Midbrain (tissue), 1 donor: ENCODE measurements at regions not wholly inside any gene's neighbourhood (a gene's known extent, or its start where the extent isn't known, plus 50 kb on each side); places are given as distances from the start of the nearest gene placed in this dataset.
"Not testable (repeated sequence)": the region's sequence is repeated elsewhere in the genome, so short reads cannot be mapped to it uniquely, and the experiment has no call there.

Source experiments
- DNase-seq: peaks from one replicate; lab custom pipeline; 2025; lab: John Stamatoyannopoulos, UW

DNA sequence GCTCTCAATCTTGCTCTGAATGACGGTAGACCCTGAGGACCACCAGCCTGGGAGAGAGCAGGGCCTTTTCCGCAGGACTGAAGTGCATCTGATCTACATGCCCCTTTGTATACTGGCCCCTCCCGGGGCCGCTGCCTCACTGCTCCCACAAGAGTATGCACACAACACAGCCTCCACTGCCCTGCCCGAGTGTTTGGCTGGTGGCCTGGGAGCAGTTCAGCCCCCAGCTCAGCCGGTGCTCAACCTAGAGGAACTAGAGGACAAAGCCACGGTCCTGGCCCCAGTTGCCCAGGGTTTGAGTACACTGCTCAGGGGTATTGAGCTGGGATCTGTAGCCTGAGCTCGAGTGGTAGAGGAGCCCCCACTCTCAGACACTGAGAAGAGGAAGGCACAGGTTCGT is 118.9 kb upstream of the CAB39 start:
- DNase-seq: no peak

DNA sequence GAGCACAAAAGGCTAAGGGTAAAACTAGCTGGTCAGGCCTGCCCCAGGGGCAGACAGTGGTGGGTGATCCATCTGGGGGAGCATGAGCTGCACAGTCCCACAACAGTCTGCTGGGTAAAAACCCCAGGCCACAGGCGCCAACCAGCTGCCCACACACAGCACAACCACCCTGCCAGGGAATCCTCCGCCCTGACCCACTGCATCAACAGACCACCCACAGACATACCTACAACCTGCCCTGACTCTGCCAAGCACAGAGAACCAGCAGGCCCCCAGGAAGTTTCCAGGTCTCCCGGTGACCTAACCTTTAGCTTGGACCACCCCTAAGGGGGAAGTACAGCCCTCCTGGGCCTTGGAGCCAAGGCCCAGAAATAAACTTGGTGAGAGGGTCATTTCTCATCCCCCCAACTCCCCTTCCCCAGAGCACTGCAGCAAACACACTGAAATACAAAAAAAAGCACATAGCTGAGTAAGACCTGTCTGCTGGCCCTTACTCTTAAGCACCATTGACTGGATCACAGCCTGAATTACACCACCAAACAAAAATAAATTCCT is 118.3 kb upstream of the CAB39 start:
- no peak for DNase-seq

DNA sequence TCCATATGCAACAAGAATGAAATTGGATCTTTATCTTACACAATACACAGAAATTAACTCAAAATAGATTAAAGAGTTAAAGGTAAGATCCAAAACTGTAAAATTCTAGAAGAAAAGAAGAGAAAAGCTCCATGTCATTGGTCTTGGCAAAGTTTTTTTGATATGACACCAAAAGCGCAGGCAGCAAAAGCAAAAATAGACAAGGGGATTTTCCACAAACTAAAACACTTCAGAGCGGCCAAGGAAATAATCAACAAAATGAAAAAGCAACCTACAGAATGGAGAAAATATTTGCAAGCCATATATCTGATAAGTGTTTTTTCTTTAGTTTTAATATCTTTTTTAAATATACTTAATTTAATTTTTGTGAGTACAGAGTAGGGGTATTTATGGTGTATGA is 112.8 kb upstream of the CAB39 start:
- DNase-seq: no peak

DNA sequence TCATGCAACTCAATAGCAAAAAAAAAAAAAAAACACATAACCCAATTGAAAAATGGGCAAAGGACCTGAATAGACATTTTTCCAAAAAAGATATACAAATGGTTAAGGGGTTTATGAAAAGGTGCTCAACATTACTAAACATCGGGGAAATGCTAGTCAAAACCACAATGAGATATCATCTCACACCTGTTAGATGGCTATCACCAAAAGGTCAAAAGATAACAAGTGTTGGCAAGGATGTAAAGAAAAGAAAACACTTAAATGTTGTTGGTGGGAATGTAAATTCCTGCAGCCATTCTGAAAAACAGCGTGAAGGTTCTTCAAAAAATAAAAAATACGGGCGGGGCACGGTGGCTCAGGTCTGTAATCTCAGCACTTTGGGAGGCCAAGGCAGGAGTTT is 112.4 kb upstream of the CAB39 start:
- DNase-seq: no peak

DNA sequence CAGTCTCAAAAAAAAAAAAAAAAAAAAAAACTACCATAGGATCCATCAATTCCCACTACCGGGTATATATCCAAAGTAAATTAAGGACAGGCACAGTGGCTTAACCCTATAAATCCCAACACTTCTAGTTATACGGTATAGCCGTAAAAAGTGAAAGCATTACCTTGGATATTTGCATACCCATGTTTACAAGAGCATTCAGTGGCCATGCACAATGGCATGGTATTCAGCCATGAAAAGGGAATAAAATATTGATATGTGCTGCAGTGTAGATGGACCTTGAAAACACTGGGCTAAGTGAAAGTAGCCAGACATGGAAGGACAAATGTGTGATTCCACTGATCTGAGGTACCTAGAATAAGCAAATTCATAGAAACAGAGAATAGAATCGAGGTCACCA is 111.8 kb upstream of the CAB39 start:
- DNase-seq: no peak

DNA sequence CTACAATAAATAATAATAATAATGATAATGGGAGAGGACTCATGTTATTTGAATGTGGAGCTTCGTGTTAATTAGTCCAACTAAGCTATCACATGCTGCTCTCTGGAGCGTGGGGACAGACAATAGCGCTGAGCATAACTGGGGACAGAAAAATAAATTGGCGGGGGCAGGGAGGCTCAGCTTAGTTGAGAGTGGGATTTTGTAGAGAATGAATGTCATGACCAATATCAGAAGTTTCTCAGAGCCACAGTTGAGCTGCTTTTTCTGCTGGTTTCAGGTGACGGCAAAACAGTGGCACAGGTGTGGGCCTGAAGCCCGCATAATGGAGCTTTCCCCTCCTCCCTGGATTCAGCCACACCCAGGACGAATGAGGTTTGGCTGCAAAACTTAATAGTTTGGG is 111.1 kb upstream of the CAB39 start:
- no peak for DNase-seq

DNA sequence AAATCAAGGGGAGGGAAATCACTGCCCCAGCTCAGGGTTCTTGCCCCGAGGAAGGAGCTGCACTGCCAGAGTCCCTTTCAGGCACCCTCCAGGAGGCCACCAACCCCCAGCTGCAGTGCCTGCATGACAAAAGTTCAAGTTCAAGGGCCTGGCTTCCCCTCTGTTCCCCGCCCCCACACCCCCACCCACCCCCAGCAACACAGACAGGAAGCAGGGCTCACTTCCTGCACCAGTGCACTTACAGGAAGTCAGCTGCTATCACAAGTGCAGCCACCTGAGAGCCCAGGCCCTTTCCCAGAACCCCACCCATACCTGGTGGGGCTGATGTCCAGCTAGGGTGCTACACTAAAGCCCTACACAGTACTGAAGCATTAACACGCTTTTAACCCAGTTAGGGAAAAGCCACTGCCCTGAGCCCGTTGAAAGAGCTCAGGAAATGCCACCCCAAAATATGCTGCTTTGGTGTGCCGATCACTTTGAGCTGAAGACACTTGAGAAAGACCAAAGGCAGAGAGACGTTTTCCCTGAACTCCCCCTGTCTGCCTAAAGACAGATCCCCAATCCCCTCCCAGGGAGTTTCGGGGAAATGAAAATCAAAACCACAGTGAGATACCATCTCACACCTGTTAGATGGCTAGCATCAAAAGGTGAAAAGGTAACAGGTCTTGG is 109.9 kb upstream of the CAB39 start:
- no peak for DNase-seq

DNA sequence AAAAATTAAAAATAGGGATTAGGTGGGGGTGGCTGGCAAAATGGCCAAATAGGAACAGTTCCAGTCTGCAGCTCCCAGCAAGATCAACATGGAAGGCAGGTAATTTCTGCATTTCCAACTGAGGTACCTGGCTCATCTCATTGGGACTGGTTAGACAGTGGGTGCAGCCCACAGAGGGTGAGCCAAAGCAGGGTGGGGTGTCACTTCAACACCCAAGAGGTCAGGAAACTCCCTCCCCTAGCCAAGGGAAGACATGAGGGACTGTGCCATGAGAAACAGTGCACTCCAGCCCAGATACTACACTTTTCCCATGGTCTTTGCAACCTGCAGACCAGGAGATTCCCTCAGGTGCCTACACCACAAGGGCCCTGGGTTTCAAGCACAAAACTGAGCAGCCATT is 109.3 kb upstream of the CAB39 start:
- DNase-seq: not testable (repeated sequence)

DNA sequence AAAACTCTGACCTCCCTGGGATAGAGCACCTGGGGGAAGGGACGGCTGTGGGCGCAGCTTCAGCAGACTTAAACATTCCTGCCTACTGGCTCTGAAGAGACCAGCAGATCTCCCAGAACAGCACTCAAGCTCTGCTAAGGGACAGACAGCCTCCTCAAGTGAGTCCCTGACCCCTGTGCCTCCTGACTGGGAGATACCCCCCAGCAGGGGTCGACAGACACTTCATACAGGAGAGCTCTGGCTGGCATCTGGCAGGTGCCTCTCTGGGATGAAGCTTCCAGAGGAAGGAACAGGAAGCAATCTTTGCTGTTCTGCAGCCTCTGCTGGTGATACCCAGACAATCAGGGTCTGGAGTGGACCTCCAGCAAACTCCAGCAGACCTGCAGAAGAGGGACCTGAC is 108.5 kb upstream of the CAB39 start:
- DNase-seq: not testable (repeated sequence)

DNA sequence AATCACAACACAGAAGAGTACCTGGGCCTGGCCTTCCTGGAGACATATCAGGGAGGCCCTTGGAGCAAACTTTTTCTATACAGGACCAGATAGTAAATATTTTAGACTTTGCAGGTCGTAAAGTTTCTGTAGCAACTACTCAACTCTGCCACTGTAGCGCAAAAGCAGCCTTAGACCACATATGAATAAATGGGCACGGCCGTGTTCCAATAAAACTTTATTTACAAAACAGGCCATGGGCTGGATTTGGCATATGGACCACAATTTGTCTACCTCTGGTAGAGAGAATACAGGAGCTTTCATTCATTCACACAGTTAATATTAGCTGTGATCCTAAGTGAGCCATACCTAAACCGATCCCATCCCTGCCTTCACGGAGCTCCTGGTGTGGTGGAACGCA is 98.6 kb upstream of the CAB39 start:
- no peak for DNase-seq

DNA sequence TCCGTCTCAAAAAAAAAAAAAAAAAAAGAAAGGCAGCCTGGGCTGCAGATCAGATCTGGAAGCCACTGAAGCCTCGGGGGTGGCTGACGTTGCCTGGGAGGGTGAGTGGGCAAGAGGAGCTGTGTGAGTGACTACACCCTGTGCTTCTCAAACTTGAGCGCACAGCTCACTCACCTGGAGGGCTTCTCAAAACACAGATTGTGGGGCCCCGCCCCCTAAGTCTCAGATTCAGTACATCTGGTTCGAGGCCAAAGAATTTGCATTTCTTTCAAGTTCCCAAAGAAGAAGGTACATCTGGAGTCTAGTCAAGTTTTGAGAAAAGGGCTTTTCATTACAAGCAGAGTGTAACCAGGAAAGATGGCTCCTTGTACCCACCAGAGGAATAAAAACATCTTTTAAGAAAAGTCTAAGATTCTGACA is 97.7 kb upstream of the CAB39 start:
- DNase-seq: no peak

DNA sequence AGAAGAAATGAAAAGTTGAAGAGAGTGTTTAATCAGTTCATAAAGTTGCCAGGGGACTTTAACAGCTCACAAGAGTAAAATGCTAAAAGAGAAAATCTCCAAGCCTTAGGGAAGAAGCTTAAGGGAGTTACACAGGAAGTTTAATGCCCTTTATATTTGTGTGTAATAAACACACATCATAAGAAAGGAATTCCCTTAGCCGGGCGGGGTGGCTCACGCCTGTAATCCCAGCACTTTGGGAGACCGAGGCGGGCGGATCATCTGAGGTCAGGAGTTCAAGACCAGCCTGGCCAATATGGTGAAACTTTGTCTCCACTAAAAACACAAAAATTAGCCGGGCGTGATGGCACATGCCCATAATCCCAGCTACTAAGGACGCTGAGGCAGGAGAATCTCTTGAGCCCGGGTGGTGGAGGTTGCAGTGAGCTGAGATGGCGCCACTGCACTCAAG is 95.4 kb upstream of the CAB39 start:
- DNase-seq: not testable (repeated sequence)

DNA sequence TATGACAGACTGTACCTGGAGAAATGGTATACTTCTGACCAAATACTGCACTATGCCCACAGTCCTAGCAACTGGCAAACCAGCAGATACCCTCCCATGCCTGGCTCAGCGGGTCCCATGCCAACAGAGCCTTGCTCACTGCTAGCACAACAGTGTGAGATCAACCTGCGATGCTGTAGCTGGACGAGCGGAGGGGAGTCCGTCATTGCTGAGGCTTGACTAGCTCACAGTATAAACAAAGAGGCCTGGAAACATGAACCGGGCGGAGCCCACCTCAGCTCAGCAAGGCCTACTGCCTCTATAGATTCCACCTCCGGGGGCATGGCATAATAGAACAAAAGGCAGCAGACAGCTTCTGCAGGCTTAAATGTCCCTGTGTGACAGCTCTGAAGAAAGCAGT is 93.2 kb upstream of the CAB39 start:
- DNase-seq: no peak

DNA sequence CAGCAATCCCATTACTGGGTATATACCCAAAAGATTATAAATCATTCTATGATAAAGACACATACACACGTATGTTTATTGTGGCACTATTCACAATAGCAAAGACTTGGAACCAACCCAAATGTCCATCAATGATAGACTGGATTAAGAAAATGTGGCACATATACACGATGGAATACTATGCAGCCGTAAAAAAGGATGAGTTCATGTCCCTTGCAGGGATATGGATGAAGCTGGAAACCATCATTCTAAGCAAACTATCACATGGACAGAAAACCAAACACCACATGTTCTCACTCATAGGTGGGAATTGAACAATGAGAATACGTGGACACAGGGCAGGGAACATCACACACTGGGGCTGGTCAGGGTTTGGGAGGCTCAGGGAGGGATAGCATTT is 87.4 kb upstream of the CAB39 start:
- not testable (repeated sequence) for DNase-seq

DNA sequence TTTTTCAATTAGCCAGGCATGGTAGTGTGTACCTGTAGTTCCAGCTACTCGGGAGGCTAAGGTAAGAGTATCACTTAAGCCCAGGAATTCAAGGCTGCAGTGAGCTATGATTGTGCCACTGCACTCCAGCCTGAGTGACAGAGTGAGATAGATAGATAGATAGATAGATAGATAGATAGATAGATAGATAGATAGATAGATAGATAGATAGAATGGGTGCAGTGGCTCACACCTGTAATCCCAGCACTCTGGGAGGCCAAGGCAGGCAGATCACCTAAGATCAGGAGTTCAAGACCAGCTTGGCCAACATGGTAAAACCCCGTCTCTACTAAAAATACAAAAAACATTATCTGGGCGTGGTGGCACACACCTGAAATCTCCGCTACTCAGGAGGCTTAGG is 85.6 kb upstream of the CAB39 start:
- DNase-seq: not testable (repeated sequence)

DNA sequence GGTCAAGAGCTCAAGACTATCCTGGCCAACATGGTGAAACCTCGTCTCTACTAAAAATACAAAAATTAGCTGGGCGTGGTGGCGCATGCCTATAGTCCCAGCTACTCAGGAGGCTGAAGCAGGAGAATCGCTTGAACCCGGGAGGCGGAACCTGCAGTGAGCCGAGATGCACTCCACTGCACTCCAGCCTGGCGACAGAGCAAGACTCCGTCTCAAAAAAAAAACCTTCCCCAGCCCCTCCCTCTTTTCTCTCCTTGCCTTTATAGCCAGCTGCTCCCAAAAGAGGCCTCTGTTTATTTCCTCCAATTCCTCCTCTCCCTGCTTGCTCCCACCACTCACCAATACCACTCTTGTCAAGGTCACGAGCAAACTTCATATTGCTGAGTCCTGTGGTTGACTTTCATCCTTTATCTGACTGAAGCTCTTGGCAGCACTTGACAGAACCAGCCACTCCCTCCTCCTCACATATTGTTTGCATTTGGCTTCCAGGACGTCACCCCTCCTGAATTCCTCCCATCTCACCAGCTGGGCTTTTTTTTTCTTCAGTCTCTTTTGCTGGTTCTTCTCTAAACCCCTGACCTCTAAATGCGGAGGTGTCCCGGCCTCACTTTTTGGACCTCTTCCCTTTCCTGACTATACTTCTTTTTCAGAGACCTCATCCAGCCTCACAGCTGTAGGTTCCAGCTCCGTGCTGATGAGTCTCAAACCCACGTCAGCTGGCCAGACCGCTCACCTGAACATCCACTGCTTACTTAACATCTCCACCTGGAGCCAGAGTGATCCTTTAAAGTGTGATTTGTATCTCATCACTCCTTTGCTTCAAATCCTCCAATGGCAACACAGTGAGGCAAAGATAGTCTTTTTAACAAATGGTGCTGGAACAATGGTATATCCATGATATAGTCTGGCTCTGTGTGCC is 84.6 kb upstream of the CAB39 start:
- no peak for DNase-seq

DNA sequence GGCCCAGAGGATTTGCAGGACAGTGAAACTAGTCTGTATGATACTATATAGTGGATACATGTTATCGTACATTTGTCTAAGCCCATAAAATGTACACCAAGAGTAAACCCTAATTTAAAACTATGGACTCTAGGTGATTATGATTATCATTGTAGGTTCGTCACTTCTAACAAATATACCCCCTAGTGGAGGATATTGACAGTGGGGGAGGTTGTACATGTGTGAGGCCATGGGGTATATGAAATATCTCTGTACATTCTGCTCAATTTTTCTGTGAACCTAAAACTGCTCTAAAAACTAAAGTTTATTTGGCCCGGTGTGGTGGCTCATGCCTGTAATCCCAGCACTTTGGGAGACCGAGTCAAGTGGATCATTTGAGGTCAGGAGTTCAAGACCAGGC is 81.2 kb upstream of the CAB39 start:
- DNase-seq: no peak

DNA sequence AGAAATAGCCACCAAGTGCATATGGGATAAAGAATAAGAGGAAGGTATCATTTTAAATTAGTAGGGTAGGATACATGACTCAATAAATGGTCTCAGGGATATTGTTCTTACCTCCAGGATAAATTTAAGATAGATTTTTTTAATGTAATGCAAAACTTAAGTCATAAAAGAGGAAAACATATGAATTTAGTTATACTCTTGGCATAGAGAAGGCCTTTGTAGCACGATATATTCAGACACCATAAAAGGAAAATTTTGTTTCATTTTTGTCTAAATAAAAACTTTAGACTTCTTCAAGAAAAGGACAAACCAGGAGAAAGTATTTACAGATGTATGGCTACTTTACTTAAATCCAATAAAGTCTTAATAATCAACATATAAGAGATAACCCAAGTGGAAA is 78.5 kb upstream of the CAB39 start:
- DNase-seq: no peak

DNA sequence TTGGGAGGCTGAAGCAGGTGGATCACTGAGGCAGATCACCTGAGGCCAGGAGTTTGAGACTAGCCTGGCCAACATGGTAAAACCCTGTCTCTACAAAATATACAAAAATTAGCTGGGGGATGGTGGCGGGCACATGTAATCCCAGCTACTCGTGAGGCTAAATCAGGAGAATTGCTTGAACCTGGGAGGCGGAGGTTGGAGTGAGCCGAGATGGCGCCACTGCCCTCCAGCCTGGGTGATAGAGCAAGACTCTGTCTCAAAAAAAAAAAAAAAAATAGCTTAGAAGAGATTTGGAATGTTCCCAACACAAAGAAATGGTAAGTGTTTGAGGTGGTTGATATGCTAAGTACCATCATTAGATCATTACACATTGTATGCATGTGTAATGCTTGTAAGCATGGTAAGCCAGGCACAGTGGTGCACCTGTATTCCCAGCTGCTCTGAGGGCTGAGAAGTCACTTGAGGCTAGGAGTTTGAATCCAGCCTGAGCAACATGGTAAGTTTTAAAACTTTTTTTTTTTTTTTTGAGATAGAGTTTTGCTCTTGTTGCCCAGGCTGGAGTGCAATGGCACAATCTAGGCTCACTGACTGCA is 77.8 kb upstream of the CAB39 start:
- not testable (repeated sequence) for DNase-seq

DNA sequence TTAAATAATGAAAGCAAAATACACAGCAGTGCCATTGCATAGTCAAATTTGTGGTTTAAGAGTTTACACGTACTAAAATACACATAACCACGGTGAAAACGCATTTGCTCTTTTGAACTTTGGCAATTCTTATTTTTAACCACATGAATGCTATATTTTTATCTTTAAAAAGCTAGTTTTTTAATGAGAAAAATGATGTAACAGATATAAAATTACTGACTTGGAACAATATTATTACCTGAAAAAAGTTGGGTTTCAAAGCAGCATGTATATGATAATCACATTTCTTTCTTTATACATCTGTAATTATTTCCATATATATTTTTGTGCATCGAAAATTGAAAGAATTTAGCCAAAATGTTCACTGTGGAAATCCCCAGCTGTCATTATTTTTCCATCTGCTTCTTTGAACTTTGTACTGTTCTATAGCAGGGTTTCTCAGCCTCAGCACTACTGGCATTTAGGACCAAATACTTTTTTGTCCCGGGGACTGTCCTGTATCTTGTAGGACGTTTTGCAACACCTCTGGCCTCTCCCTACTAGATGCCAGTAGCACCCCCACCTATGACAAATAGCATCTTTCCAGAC is 75.9 kb upstream of the CAB39 start:
- DNase-seq: no peak

DNA sequence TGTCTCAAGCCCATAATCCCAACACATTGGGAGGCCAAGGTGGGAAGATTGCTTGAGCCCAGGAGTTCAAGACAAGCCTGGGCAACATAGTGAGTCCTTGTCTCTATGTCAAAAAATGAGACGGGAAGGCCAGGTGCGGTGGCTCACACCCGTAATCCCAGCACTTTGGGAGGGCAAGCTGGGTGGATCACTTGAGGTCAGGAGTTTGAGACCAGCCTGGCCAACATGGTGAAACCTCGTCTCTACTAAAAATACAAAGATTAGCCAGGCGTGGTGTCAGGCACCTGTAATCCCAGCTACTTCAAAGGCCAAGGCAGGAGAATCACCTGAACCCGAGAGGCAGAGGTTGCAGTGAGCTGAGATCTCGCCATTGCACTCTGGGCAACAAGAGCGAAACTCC is 75.2 kb upstream of the CAB39 start:
- DNase-seq: not testable (repeated sequence)

DNA sequence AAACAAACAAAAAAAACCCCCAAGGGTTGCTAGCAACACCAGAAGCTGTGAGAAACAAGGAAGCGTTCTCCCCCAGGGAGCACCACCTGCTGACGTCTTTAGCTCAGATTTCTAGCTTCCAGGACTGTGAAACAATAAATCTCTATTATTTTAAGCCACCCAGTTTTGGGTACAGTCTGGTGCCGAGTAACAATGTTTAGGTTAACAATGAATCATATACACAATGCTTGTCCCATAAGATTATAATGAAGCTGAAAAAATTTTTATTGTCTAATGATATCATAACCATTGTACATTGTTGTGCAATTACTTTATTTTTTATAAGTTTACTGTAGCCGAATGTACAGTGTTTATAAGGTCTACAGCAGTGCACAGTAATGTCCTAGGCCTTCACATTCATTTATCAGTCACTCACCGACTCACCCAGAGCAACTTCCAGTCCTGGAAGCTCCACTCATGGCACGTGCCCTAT is 72.1 kb upstream of the CAB39 start:
- DNase-seq: no peak
